NCI-H2196 treated with DMSO at 0.1 percent for 48 hours (cell line): ENCODE measurements at regions not wholly inside any gene's neighbourhood (a gene's known extent, or its start where the extent isn't known, plus 50 kb on each side); places are given as distances from the start of the nearest gene placed in this dataset.

Experiments used
- DNase-seq: peaks from one replicate; lab custom pipeline; 2025; ENCODE audit not compliant: unreplicated experiment; lab: John Stamatoyannopoulos, UW

DNA sequence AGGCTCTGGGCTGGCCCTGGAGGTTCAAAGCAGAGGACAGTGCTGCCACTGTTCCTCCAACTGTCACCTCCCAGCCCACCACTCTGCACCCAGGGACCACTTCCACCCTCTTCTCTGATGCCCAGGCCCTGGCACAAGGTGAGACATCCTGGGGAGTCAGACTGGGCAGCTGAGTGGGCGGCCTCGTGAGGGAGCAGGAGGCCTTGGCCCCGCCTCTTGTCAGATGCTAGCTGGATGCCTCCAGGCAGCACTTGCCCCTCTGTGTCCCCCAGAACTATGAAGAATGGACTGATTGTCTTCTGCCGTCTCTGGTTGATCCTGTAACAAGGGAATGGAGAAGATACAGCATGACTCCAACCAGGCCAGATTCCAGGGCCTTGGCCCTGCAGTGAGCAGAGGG is 191.0 kb upstream of the LINGO1 start:
- no peak for DNase-seq

DNA sequence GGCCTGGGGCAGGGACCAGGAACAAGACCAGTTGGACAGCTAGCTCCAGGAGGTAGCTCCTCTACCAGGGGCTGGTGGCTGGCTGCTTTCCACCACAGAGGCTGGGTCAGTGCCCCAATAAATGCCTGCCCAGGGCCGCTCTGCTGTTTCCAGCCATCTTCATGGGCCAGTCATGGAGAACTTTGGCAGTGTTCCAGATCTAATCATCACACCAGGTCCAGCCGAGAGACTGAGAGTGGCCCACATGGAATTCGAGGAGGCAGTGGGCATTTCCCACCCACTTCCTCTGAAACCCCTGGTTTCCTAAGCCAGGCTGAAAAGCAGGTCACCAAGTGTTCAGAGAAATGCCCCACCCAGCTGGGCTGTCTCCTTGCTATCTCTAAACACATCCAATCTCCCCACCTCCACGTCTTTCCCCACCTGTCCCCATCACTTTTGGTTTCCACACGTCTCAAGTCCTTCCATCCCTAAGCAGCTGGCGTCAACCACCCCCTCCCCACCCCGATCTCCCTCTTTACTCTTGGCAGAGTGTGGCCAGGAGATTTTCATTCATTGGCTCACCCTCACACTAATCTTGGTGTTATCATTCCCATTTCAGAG is 190.0 kb upstream of the LINGO1 start:
- DNase-seq = no peak

DNA sequence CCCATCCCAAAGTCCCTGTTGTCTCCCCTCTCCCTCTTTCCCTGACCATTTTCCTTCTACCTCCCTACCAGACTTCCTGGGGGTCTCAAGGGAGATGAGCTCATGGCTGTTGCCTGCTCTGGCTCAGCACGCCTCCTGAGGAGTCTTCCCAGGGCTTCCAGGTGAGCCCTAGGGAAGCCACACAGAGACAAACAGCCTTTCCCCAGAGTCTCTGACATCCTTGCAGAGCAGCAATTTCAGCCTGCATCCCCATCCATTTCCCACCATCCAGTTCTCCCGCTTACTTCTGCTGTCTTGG is 189.2 kb upstream of the LINGO1 start:
- DNase-seq = no peak

DNA sequence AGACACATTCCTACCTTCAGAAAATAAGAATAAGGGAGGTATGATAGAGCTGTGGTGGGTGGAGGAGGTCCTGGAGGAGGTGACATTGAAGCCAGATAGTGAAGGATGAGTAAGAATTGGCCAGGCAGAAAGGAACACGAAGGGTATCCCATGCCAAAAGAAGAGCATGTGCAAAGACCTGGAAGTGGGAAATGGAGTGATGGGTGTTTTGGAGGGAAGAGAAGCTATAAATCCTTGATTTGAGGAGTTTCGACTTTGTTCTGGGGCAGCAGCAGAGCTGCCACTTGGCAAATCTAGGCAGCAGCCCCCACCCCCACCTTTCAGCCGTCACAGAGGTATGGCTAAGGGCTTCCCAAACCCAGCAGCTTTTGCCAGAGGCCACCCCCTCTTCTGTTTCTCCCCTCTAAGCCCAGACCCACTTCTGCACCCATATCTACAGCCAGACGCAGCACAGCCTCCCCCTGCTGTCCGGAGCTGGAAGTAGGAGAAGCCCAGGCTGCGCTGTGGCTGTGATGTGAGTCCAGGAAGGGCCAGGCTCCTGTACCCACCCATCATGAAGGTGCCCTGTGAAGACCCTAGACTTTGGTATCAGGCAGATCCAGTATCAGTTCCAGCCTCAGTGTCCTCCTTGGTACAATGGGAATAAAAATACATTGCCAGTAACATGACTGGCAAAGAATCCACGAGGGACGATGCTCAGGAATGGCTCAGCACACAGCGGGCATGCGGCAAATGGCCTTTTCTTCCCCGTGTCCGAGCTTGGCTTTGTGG is 188.7 kb upstream of the LINGO1 start:
- DNase-seq = peak; percentile 15

DNA sequence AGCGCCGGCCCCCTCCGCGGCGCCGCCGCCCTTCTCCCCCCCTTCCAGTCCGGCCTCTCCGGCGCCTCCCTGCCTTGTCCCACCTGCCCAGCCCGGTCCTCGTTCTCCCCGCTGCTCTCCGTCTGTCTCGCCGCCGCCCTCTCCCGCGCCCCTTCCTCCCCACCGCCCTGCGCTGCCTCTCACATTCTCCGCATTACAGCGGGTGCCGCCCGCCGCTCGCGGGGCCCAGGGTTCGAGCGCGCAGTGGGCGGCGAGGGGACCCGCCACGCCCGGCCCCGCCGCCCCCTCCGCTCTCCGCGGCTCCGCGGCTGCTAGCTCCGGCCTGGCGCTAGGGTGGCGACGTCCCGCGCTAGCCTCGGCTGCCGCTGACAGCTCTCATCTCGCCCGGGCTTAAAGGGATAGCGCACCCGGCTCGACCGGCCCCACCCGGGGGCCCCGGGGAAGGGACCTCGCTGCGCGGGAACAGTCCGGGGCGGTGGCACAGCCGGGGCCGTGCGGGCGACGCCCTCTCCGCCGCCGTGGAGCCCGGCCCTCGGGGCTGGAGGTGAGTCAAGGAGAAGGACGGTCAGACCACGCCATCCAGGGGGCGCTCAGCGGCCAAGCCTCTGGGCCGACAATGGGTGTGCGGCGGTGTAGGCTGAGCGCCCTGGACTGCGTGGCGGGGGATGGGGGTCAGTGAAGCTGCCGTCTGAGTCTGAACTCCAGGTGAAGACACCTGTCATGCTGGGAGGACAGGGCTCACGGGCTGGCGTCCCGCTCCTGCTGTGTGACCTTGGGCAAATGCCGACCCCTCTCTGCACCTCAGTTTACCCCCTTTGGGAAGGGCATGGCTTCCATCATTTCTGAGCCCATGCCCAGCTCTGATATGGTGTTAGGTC is 187.4 kb upstream of the LINGO1 start:
- DNase-seq = no peak

DNA sequence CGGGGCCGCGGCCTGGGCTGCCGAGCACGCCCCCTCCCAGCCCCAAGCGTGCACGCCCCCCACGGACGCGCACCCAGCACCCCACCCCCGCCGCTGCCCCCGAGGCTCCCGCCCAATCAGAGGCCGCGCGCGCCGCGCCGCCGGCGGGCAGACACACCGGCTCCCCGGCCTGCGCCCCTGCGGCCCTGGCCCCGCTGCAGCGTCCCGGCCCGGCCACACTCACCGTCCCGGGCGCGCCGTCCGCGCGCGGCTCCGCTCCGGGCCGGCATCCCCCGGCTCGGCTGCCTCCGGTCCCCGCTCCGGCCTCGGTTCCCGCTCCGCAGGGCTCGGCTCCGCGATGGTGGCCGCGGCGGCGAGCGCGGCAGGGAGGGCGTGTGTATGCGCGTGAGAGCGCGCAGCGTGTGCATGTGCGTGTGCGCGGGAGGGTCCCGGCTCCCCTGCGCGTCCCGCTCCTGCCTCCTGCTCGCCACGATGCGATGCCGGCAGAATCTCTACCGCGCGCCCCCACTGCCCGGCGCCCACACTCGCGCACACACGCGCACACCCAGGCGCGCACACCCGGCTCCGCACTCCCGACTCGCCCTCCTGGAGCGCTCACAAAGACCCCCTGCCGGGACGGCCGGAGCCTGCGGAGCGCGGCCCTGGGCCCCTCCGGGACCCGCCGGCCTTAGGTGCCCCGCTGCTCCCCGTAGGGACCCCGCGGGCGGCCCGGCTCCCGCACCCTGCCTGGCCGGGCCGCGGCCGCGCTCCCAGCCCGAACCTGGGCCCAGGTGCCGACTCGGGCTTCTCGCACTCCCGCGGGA is 186.5 kb upstream of the LINGO1 start:
- no peak for DNase-seq

DNA sequence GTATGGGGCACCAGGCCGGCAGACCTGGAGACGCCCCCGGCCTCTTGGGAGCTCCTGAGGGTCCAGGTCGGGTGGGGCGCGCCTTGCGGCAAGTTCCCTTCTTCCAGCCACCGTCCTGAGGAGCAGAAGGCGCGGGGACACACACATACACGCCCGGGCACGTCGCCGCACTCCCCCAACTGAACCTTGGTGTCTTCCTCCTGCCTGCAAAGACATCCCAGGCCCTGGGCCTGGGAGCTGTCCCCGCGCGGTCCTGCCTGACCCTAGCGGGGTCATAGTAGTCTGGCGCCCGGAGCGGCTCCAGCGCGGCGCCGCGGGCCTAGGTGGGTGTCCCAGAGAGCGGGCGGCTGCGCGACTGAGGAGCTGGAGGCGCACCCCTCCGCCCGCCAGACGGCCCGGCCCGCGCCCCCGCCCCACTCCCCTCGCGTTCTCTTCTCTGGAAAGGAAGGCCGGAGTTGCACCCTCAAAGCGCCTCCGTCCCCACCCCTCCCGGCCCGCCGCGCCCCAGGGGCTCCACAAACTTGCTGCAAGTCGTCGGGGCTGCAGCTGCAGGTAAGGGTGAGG is 185.9 kb upstream of the LINGO1 start:
- no peak for DNase-seq

DNA sequence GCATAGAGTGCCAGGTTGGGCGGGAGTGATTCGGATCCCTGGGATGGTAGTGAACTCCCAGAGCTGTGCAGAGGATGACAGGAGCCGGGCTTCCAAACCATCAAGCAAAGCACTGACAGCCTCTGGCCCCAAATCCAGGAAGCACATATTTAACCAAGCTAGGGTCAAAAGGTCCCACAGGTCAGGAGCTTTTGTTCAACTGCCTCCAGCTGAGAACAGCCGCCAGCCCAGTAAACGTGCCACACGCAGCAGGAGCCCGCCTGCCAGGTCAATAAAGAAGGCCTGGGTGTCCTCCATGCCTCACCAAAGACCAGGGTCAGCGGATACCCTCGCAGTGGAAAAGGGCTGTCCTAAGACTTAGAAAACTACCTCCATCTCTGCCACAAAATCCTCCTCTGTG is 184.7 kb upstream of the LINGO1 start:
- no peak for DNase-seq

DNA sequence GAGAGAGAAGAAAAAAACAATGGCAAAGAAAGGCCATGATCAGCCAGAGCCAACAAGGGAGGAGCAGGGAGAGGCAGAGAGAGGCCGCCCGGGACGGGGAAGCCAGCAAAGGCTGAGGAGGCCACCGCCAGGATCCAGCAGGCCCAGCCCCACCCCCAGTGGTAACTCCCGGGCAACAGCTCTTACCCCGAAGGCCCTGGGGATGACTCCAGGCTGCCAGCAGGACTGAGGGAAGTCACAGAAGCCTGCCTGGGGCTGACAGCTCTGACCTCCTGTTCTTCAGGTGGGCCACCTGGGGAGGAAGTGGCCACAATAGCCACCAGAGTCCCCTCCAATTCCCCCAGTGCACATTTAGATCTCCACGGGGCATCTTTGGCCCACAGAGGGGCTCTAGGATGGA is 184.3 kb upstream of the LINGO1 start:
- DNase-seq = no peak

DNA sequence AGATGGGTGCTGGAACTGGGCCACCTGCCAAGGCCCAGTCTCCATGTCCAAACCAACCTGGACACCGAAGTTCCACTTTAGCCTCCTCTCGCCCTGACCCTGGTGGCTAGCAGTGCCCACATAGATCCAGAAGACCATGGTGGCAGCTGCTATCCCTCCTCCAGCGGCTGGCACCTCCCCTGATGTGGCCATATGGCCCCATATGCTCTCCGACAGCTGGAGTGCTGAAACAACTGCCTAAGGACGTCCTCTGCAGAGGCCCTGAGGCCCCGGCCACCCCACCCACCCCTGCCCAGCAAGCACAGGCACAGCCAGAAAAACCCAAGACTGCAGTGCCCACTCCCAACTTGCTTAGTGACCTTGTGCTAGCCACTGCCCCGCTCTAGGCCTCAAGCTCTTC is 182.3 kb upstream of the LINGO1 start:
- DNase-seq = no peak

DNA sequence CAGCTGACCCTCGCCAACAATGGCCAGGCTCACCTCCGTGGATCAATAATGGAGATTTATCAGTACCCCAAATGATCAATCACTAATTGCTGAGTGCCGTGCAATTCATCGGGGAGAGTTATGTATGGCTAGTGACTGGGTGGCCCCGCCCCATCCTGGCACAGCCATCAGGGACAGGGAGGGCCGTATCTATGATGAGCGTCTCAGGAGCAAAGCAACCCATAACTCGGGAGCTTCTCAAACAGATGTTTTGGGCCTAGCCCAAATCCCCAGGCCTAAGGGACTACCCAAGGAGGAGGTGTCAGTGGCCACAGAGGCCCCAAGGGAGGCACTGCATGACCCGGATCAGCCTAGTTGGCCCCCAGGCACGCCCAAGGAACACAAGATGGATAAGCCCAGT is 180.0 kb upstream of the LINGO1 start:
- DNase-seq = no peak

DNA sequence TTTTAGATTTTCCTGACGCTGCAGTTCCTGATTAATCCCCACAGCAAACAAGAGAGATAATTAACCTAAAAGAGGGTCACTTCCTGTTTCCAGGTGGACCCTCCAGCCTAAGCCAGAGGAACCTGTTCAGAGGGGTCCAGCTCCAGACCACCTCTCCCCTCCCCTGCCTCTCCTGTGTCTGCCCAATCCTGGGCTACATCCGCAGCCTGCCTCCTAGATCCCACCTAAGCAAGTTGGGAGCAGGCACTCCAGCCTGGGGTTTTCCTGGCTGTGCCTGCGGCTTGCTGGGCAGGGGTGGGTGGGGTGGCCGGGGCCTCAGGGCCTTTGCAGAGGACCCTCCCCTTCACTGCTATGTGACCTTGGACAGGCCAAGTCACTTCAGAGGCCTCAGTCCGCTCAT is 178.6 kb upstream of the LINGO1 start:
- DNase-seq = no peak

DNA sequence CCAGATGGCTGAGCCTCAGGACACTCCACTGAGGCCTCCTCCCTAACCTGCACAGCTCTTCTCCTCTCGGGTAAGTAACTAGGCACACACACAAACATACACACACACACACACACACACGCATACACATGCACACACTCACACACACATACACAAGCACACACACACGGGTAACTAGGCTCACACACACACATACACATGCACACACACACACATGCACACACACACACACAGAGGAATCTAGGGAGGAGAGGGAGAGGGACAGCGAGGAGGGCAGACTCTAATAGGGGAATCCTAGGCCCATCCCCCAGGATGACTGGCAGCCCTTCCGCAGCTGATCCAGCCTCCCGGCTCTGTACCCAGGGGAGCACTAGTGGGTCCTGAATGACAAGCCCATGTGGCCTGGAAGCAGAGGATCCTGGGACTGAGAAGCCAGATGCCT is 177.4 kb upstream of the LINGO1 start:
- DNase-seq = no peak

DNA sequence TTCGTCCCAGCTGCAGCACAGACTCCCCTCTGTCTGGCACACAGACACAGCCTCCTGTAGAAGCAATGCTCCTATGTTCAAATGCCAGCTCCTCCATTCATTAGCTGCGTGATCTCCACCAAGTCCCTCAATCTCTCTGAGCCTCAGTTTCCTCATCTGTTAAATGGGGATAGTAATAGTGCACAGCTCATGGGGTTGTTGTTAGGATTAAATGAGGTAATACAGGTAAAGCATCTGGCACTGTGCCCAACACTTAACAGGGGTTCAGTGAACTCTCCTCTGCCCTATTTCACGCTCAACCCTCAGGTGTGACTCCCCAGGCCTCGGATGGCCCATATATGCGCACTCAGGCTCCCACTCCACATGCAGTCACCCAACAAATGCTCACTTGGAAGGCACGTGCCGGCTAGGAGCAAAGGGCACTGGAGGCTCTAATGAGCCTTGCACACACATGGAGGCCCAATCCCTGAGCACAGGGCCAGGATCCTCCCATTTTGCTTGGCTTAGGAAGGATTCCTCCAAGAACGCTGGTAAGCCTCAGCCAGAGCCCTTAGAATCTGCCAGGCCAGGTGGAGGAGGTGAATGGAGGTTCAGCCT is 176.0 kb upstream of the LINGO1 start:
- no peak for DNase-seq

DNA sequence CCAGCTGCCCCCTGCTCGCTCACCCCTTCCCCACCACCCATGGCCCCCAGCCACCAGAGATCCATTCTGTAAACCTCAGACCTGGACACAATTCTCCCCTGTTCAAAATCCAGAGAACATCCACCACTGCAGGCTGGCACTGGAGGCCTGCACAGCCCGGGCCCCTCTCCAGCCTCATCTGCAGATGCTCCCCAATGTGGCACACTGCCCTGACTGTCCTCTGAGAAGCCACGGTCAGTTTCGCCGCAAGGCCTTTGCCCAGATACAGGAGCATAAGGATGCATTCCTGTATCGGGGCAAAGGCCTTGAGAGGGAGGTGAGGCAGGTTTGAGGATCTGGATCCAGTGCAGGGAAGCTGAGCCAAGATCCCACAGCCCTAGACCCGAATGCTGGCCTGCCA is 175.4 kb upstream of the LINGO1 start:
- no peak for DNase-seq

DNA sequence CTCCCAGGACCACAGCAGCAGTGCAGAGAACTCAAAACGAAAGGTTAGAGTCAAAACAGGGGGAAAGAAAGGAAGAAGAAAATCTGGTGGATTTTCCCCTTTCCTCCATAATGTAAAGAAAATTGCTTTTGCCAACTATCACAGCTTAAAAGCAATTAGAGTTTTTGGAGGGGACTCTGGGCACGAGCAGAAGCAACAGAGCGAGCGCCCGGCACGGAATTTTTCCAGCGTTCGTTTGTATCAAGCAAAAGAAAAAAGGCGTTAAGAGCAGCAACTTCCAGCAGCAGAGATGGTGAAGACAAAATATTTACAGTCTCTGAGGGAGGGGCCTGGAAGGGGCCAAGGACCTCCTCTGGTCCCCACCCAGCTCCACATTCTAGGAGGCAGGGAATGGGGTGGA is 174.9 kb upstream of the LINGO1 start:
- DNase-seq = no peak

DNA sequence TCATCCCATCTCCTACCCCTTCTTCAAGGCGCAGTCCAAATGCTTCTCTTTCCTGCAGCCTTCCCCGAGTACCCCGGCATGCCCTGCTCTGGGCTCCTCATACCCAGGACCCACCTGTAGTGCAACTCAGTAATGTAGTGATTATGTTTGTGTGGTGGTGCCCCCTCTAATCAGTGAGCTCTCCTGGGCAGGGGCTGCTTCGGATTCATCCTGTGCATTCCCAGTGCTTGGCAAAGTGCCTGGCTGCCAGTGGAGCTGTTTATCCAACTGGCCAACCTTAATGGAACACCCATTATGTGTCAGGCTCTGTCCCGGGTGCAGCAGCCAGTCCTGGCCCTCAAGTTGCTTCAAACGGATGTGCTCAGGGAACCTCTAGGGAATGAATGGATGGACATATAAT is 174.4 kb upstream of the LINGO1 start:
- no peak for DNase-seq

DNA sequence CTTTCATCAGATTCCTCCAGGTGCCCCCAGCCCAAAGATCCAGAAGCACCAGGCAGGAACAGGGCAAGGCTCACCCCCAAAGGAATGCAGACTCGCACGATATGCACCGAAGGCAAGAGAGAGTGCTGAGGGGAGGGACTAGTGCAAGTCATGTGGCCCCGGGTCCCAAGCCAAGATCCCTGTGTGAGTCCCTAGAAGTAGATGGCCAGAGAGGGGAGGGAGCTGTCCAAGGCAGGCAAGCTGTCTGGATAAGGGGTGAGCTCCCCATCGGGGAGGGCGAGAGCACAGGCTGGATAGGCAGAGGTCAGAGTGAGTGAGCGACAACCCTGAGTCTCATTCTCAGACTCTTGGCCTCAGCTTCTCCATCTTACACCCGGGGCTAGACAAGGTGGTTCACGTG is 171.5 kb upstream of the LINGO1 start:
- no peak for DNase-seq

DNA sequence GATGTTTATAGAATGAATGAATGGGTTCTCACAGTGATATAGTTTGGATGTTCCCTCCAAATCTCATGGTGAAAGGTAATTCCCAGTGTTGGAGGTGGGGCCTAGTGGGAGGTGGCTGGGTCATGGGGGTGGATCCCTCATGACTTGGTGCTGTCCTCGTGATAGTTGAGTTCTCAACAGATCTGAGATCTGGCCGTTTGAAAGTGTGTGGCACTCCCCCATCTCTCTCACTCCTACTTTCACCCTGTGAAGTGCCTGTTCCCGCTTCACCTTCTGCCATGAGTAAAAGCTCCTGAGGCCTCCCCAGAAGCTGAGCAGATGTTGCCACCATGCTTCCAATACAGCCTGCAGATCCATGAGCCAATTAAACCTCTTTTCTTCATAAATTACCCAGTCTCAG is 170.8 kb upstream of the LINGO1 start:
- DNase-seq = no peak

DNA sequence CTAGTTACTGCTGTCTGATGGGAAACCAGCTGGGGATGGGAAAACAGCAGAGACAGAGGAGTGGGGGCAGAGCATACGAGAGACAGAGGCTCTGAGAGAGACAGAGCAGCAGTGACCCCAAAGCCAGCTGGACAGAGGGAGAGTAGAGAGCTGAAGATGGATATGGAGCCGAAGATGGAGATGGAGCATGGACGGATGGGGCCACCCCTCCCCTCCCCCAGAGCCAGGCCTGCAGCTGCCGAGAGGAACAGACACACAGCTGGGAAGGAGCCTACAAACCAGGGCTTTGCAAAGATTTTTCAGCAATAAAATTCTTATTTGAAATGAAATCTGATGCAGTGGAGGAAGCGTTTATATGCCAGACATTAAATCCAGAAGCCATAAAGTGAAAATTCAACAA is 167.6 kb upstream of the LINGO1 start:
- no peak for DNase-seq

DNA sequence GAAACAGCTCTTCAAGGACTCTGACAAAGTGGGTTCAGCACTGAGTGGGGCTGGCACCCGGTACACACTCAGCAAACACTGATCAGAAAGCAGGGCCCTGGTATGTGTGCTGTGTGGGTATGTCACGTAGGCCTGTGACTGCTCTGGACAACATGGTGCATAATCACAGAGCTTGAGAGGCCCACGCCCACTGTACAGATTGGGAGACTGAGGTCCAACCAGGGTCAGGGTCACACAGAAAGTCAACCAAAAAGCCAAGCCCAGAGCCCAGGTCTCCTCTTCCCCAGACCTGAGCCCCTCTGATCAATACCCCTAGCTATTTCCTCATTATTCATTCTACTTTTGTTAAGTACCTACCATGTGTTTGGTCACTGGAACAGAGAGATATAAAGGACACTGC is 166.1 kb upstream of the LINGO1 start:
- no peak for DNase-seq
